ENCODE measurements at regions not wholly inside any gene's neighbourhood (a gene's known extent, or its start where the extent isn't known, plus 50 kb on each side); places are given as distances from the start of the nearest gene placed in this dataset.

DNA sequence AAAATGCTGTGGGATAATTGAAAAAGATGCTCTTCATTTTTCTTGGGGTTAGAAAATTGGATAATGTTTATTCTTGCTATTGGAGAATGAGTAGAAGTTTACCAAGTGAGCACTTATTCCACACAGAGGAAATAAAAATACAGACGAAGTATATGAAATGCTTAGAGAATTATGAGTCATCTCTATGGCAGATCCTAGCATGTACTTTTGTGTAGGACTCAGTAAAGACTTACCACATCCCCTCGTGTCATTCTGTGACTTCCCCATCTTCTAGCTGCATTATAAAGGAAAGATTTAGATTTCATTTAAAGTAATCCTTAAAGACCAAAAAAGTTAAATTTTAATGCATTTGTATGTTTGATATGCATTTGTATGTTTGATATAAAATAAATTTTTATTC lies 685.6 kb downstream of the TBC1D32 start:
- ATAC-seq (no peak), FAIRE-seq (no peak), DNase-seq (ENCODE audit: extremely low read depth in 1 of 4, low spot score in 3 of 4) (no peak)
- intact Hi-C loops (cut with micrococcal nuclease) (no loop called here), in situ Hi-C loops (cut with MboI) (no loop called here)
- H3K9ac ChIP-seq (ENCODE audit: insufficient read depth in 1 of 2, low read depth in 2 of 2, low read length in 2 of 2) = no peak overlapping the region
- H3K9me1 ChIP-seq (ENCODE audit: control insufficient read depth, insufficient read depth, low read length) = no peaks in the 10 kb centered on the region
- no peak overlapping the region for H3K4me3 ChIP-seq
- 0% methylated on average over 2 of the region's 2 CpGs for WGBS (ENCODE audit: insufficient coverage, low coverage, missing lambda C conversion rate)
- CTCF ChIA-PET (ENCODE audit: low intra/inter-chr PET ratio) = no interaction called here
- POLR2A ChIA-PET = no interaction called here
- no TSS peak for BruUV-seq (replicated peaks)
- no peaks in the 10 kb centered on the region for H3K4me1 ChIP-seq (replicated peaks in 1 of 2; ENCODE audit: control insufficient read depth in 2 of 2, insufficient read depth in 2 of 2, low read length in 2 of 2)
- H4K20me1 ChIP-seq (replicated peaks; ENCODE audit: control insufficient read depth, insufficient read depth, low read length) = no peaks in the 10 kb centered on the region
- no peaks in the 10 kb centered on the region; the same call in 1 of the 2 replicates for H3K9me3 ChIP-seq (replicated peaks; ENCODE audit: control insufficient read depth, insufficient read depth, low read depth, low read length)
- H2AFZ ChIP-seq (ENCODE audit: low read depth, low read length) = no peak overlapping the region
- no peak overlapping the region for H3K4me2 ChIP-seq (ENCODE audit: insufficient read depth, low read length)
- H3K27me3 ChIP-seq (ENCODE audit: control insufficient read depth in 2 of 2, insufficient read depth in 2 of 2, low read length in 2 of 2) = no peaks in the 10 kb centered on the region
- H3K36me3 ChIP-seq (ENCODE audit: control insufficient read depth, insufficient read depth, low read length) = no peaks in the 10 kb centered on the region
- no peaks in the 10 kb centered on the region for H3K79me2 ChIP-seq (ENCODE audit: control insufficient read depth, insufficient read depth, low read length)
- H3K27ac ChIP-seq (ENCODE audit: extremely low read depth, low read depth, low read length) = no peak overlapping the region
- TF ChIP-seq, protein P1, sequence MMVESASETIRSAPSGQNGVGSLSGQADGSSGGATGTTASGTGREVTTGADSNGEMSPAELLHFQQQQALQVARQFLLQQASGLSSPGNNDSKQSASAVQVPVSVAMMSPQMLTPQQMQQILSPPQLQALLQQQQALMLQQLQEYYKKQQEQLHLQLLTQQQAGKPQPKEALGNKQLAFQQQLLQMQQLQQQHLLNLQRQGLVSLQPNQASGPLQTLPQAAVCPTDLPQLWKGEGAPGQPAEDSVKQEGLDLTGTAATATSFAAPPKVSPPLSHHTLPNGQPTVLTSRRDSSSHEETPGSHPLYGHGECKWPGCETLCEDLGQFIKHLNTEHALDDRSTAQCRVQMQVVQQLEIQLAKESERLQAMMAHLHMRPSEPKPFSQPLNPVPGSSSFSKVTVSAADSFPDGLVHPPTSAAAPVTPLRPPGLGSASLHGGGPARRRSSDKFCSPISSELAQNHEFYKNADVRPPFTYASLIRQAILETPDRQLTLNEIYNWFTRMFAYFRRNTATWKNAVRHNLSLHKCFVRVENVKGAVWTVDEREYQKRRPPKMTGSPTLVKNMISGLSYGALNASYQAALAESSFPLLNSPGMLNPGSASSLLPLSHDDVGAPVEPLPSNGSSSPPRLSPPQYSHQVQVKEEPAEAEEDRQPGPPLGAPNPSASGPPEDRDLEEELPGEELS (CRISPR knock-in tag; IDR thresholded peaks at IDR 0.05; ENCODE audit: borderline replicate concordance) = no peak
- TF ChIP-seq, protein P2, sequence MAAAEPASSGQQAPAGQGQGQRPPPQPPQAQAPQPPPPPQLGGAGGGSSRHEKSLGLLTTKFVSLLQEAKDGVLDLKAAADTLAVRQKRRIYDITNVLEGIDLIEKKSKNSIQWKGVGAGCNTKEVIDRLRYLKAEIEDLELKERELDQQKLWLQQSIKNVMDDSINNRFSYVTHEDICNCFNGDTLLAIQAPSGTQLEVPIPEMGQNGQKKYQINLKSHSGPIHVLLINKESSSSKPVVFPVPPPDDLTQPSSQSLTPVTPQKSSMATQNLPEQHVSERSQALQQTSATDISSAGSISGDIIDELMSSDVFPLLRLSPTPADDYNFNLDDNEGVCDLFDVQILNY (CRISPR knock-in tag; IDR thresholded peaks at IDR 0.05) = no peak
- TF ChIP-seq DIDO1 (tag; IDR thresholded peaks at IDR 0.05; ENCODE audit: low read depth) (no peak), FOXK1 (CRISPR knock-in tag; IDR thresholded peaks at IDR 0.05; ENCODE audit: borderline replicate concordance) (no peak), ZNF507 (tag; conservative IDR thresholded peaks at IDR 0.05) (no peak), ZNF444 (CRISPR knock-in tag; IDR thresholded peaks at IDR 0.05) (no peak)
- TF ChIP-seq, protein P3, sequence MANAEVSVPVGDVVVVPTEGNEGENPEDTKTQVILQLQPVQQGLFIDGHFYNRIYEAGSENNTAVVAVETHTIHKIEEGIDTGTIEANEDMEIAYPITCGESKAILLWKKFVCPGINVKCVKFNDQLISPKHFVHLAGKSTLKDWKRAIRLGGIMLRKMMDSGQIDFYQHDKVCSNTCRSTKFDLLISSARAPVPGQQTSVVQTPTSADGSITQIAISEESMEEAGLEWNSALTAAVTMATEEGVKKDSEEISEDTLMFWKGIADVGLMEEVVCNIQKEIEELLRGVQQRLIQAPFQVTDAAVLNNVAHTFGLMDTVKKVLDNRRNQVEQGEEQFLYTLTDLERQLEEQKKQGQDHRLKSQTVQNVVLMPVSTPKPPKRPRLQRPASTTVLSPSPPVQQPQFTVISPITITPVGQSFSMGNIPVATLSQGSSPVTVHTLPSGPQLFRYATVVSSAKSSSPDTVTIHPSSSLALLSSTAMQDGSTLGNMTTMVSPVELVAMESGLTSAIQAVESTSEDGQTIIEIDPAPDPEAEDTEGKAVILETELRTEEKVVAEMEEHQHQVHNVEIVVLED (CRISPR knock-in tag; IDR thresholded peaks at IDR 0.05) = no peak
